AG04450 (cell line): ENCODE measurements at regions not wholly inside any gene's neighbourhood (a gene's known extent, or its start where the extent isn't known, plus 50 kb on each side); places are given as distances from the start of the nearest gene placed in this dataset.

Experiments
- CTCF ChIA-PET: fragments of 300-600, 350-600 bp; formaldehyde crosslinking; extraction: SDS; loops from one replicate; lab custom pipeline; 2022; ENCODE audit warnings: antibody characterized with exemption, inconsistent platforms; lab: Charles Lee
- POLR2A ChIA-PET: fragments of 350-600 bp; formaldehyde crosslinking; extraction: SDS; loops from one replicate; lab custom pipeline; 2021; ENCODE audit warnings: antibody characterized with exemption, inconsistent platforms; lab: Yijun Ruan, JAX
- DNase-seq: peaks from one replicate; pipeline ENCODE4 v3.0.0-alpha.2; 2011; ENCODE audit warnings: low read depth, low spot score
- H3K27ac ChIP-seq: one replicate; pipeline ENCODE4 v1.5.1; 2012; ENCODE audit warnings: low read depth, low read length, control low read depth
- H3K27me3 ChIP-seq: one replicate; pipeline ENCODE4 v1.6.0; 2012; ENCODE audit warnings: low read length; ENCODE audit not compliant: control insufficient read depth, insufficient read depth
- H3K4me3 ChIP-seq: 2 replicates; pipeline ENCODE4 v1.5.1; 2011; ENCODE audit warnings: mild to moderate bottlenecking, low read depth, low read length, control low read depth
- H3K9me3 ChIP-seq: 2 replicates; pipeline ENCODE4 v1.5.1; 2012; ENCODE audit warnings: low read length; ENCODE audit not compliant: control insufficient read depth, insufficient read depth
- CTCF ChIP-seq: IDR thresholded peaks from 2 replicates; pipeline ENCODE4 v1.5.1; 2011; ENCODE audit warnings: low read depth, low read length, control low read depth, inconsistent platforms

DNA sequence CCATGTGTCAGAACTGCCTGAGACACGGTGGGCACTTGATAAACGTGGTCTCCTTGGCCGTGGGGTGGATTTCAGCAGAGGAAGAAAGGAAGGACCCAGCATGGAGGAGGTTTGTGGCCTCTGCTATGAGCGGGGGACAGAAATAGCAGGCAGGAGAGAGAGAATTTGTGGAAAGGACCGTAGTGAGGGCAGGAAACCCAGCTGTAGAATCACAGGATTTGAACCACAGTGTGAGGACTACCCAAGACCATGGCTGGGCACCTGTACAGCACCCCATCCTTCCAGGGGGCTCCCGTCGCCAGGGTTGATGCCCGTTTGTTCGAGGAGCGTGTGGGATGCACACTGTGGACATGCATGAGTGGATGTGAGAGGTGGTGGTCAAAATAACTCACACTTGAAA lies 183.4 kb downstream of the PTPN20 start:
- no peak overlapping the region for H3K4me3 ChIP-seq
- no peak for TF ChIP-seq CTCF
- DNase-seq, result no peak
- H3K9me3 ChIP-seq, result peaks cover 7% of the 10 kb centered on the region
- no peaks in the 10 kb centered on the region for H3K27me3 ChIP-seq
- H3K27ac ChIP-seq, result no peak overlapping the region
- POLR2A ChIA-PET, result no interaction called here
- CTCF ChIA-PET, result no interaction called here

DNA sequence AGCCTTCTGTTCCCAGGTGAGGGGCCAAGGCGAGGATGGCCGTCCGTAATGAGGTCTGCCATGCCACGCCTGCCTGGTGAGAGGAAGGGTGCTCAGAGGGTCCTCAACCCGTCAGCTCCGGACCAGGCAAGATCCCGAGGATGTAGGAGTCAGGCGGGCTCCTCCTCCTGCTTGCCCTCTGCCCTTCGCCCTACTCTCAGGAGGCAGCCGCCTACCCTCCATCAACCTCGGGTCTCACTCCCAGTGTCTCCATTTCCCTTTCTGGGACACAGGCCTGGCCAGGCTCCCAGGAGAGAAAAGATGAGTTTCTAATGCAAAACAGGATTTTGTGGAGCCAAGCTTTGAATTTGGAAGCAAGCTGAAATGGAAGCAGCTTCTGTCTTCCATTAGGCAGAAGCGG lies 184.0 kb downstream of the PTPN20 start:
- Histone ChIP-seq H3K27ac (no peak overlapping the region), H3K9me3 (peaks cover 7% of the 10 kb centered on the region), H3K27me3 (no peaks in the 10 kb centered on the region), H3K4me3 (no peak overlapping the region)
- ChIA-PET POLR2A (no interaction called here), CTCF (no interaction called here)
- no peak for DNase-seq
- no peak for TF ChIP-seq CTCF

GRCh38 chr10:47095848-47096612 lies 184.8 kb downstream of the PTPN20 start:
- H3K27ac ChIP-seq, result no peak overlapping the region
- H3K27me3 ChIP-seq, result no peaks in the 10 kb centered on the region
- no peak overlapping the region for H3K4me3 ChIP-seq
- TF ChIP-seq CTCF, result no peak
- peaks cover 7% of the 10 kb centered on the region for H3K9me3 ChIP-seq
- ChIA-PET POLR2A (no interaction called here), CTCF (no interaction called here)
- no peak for DNase-seq

DNA sequence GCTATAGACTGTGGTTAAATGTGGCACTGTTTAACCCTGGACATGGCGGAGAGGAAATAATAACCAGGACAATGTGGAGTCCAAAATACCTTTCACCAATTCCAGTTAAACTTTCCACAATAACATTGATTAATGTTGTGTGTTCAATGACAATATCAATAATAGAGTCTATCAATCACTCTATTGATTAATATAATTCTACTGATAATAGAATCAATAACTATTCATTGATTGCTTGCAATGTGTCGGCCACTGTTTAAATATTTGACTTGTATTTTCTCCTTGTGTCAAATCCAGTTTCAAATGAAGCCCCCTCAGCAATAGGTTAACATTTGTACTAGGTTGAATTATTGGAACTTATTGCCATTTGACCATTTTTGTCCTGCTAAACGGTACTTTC lies 187.0 kb downstream of the PTPN20 start:
- TF ChIP-seq CTCF, result no peak
- Histone ChIP-seq H3K4me3 (no peak overlapping the region), H3K27ac (no peak overlapping the region), H3K9me3 (peaks cover 15% of the 10 kb centered on the region), H3K27me3 (no peaks in the 10 kb centered on the region)
- CTCF ChIA-PET, result no interaction called here
- POLR2A ChIA-PET, result no interaction called here
- no peak for DNase-seq

- DNase-seq, result no peak
- ChIA-PET CTCF (no interaction called here), POLR2A (no interaction called here)
Measured at GRCh38 chr10:47098964-47099363, 187.7 kb downstream of the PTPN20 start.

More at GRCh38 chr10:47098964-47099363, 187.7 kb downstream of the PTPN20 start:
- Histone ChIP-seq H3K27ac (no peak overlapping the region), H3K27me3 (no peaks in the 10 kb centered on the region), H3K4me3 (no peak overlapping the region), H3K9me3 (peaks cover 15% of the 10 kb centered on the region)
- TF ChIP-seq CTCF, result no peak
